GM19351 (cell line): ENCODE measurements at regions not wholly inside any gene's neighbourhood (a gene's known extent, or its start where the extent isn't known, plus 50 kb on each side); places are given as distances from the start of the nearest gene placed in this dataset.
A peak's percentile ranks its signal among the peaks of the same experiment; 100 is the strongest.
"Not testable (repeated sequence)": the region's sequence is repeated elsewhere in the genome, so short reads cannot be mapped to it uniquely, and the experiment has no call there.

Experiments
- ATAC-seq: cut with Tn5 transposase; IDR thresholded peaks from one replicate; pipeline ENCODE4 v1.9.1; 2021; ENCODE audit warnings: mild to moderate bottlenecking, moderate library complexity; ENCODE audit not compliant: unreplicated experiment

- ATAC-seq = no peak
These were observed 153.2 kb downstream of the CRPPA start for GRCh38 chr7:16267953-16268820.

- no peak for ATAC-seq
These were observed 154.5 kb downstream of the CRPPA start for GRCh38 chr7:16266877-16267276.

- not testable (repeated sequence) for ATAC-seq
These were observed 154.9 kb downstream of the CRPPA start for GRCh38 chr7:16266470-16266869.

GRCh38 chr7:16265863-16266458 lies 155.4 kb downstream of the CRPPA start:
- no peak for ATAC-seq

- no peak for ATAC-seq
These were observed 156.2 kb downstream of the CRPPA start for GRCh38 chr7:16264823-16265804.

- no peak for ATAC-seq
These were observed 157.1 kb downstream of the CRPPA start for GRCh38 chr7:16264036-16264819.

- ATAC-seq = not testable (repeated sequence)
These were observed 158.0 kb downstream of the CRPPA start for GRCh38 chr7:16263377-16263776.

GRCh38 chr7:16261654-16262053 lies 159.7 kb downstream of the CRPPA start:
- no peak for ATAC-seq

DNA sequence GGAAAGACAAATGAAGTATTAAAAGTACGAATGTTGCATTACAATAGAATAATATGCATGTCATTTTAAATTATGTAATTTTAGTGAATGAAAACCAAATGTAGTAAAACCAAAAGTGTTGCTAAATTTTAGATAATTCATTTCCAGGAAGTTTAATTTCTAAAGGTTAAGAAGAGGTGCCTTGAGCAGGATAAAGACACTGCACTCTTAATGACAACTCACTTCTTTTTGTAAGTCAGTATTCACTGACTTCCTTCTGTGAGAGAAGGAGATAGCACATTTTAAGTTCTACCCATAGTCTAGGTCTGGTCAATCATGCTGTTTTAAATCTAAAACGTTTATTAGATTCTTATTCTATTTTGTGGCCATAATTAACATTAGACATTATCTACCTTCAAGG lies 160.2 kb downstream of the CRPPA start:
- no peak for ATAC-seq

GRCh38 chr7:16260236-16260728 lies 161.1 kb downstream of the CRPPA start:
- peak; percentile 78 for ATAC-seq

GRCh38 chr7:16256419-16256818 lies 164.9 kb downstream of the CRPPA start:
- not testable (repeated sequence) for ATAC-seq

DNA sequence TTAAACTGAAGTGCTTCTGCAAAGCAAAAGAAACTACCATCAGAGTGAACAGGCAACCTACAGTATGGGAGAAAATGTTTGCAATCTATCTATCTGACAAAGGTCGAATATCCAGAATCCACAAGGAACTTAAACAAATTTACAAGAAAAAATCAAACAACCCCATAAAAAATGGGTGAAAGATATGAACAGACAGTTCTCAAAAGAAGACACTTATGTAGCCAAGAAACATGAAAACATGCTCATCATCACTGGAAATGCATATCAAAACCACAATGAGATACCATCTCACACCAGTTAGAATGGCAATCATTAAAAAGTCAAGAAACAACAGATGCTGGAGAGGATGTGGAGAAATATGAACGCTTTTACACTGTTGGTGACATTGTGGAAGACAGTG lies 165.4 kb downstream of the CRPPA start:
- ATAC-seq = not testable (repeated sequence)

DNA sequence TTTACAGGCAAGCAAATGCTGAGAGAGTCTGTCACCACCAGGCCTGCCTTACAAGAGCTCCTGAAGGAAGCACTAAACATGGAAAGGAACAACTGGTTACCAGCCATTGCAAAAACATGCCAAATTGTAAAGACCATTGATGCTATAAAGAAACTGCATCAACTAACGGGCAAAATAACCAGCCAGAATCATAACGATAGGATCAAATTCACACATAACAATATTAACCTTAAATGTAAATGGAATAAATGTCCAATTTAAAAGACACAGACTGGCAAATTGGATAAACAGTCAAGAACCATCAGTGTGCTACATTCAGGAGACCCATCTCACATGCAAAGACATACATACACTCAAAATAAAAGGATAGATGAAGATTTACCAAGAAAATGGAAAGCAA lies 170.7 kb downstream of the CRPPA start:
- not testable (repeated sequence) for ATAC-seq

GRCh38 chr7:16249204-16249603 lies 172.1 kb downstream of the CRPPA start:
- ATAC-seq = not testable (repeated sequence)

GRCh38 chr7:16248556-16248955 lies 172.8 kb downstream of the CRPPA start:
- ATAC-seq = not testable (repeated sequence)

DNA sequence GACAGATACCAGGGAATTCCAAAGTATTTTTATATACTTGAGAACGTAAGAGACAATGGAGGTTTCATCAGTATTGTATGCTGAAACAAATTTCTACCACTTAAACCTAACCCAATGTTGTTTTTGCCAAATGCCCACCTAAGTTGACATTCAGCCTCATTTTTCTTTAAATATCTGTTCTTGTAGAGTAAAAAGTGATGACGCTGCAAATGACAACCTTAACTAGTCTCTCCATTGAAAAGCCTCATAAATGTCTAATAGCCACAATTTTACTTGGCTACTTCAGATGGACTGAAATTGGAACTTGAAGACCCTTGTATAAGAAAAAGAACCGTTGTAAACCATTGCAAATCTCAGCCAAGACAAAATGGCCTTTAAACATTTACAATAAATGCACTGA lies 176.9 kb downstream of the CRPPA start:
- ATAC-seq = no peak

GRCh38 chr7:16242920-16243319 lies 178.4 kb downstream of the CRPPA start:
- ATAC-seq = no peak

DNA sequence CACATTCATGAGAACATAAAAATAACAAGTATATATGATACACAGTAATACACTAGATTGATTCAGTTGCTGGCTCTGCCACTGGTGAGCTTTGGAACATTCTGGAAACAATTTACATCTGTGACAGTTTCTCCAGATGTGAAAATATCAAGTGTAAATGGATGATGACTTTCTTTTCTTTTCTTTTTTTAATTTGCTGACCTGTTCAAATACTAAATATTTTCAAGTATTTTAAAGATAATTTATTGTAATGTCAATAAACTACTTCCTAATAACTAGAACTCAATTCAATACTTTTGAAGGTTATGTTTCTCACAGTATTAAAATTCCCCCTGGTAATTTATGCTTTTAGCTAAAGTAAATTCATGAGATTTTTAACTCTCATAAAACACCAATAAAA lies 180.3 kb downstream of the CRPPA start:
- no peak for ATAC-seq

- no peak for ATAC-seq
These were observed 185.0 kb downstream of the CRPPA start for GRCh38 chr7:16236381-16236780.
